Gastroesophageal sphincter (tissue), 4 donors: ENCODE measurements at regions not wholly inside any gene's neighbourhood (a gene's known extent, or its start where the extent isn't known, plus 50 kb on each side); places are given as distances from the start of the nearest gene placed in this dataset.

ENCODE experiments used
- ATAC-seq: fragments of 150-250 bp; one replicate; pipeline ENCODE4 v1.9.1; 2016; ENCODE audit warnings: mild to moderate bottlenecking, moderate library complexity
- H3K27ac ChIP-seq, 4 donors: fragments of 200-600 bp; sonication (generic) in 3 of 4; 1 replicate in 3 of 4; 2 replicates in 1 of 4; pipeline ENCODE4 v1.5.1; 2016 to 2019
- H3K27me3 ChIP-seq: fragments of 200-600 bp; sonication (generic); one replicate; pipeline ENCODE4 v1.5.1; 2019
- H3K36me3 ChIP-seq, 2 donors: fragments of 200-600 bp; sonication (generic); one replicate each; pipeline ENCODE4 v1.5.1; 2019; ENCODE audit warnings: control low read depth in 1 of 2
- H3K4me1 ChIP-seq, 3 donors: fragments of 200-600 bp; sonication (generic); 1 replicate in 2 of 3; 2 replicates in 1 of 3; pipeline ENCODE4 v1.5.1; 2016 to 2019; ENCODE audit warnings: control low read depth in 2 of 3
- H3K4me3 ChIP-seq, 2 donors: fragments of 200-600 bp; sonication (generic); one replicate each; pipeline ENCODE4 v1.5.1; 2019; ENCODE audit warnings: mild to moderate bottlenecking in 1 of 2, moderate library complexity in 1 of 2
- H3K9me3 ChIP-seq, 3 donors: fragments of 200-600 bp; sonication (generic); one replicate each; pipeline ENCODE4 v1.5.1; 2017 to 2019; ENCODE audit warnings: control low read depth in 2 of 3
- CTCF ChIP-seq, 4 experiments: fragments of 200-600 bp in 2 of 4; fragments of 450-650 bp in 2 of 4; sonication (generic) in 1 of 4; IDR thresholded peaks; one replicate each; pipeline ENCODE4 v1.5.1; 2017 to 2019; ENCODE audit warnings: antibody characterized with exemption in 4 of 4, mild to moderate bottlenecking in 2 of 4, moderate library complexity in 2 of 4
- EP300 ChIP-seq: sonication (generic); formaldehyde crosslinking; IDR thresholded peaks from one replicate; pipeline ENCODE4 v1.6.1; 2017; ENCODE audit warnings: antibody characterized with exemption, mild to moderate bottlenecking
- POLR2A ChIP-seq, 2 donors: fragments of 450-650 bp; IDR thresholded peaks; one replicate each; pipeline ENCODE4 v1.6.1; 2017; ENCODE audit warnings: antibody characterized with exemption in 2 of 2, mild to moderate bottlenecking in 2 of 2, moderate library complexity in 1 of 2
- POLR2AphosphoS5 ChIP-seq: sonication (generic); formaldehyde crosslinking; IDR thresholded peaks from one replicate; pipeline ENCODE4 v1.6.1; 2017; ENCODE audit warnings: antibody characterized with exemption
- WGBS, 2 donors: methylation state at CpG; one replicate each; pipeline ENCODE4 v1.1.5; 2018; ENCODE audit warnings: low coverage in 1 of 2; 5-methylcytosine and 5-hydroxymethylcytosine counted together

- 66 to 76% methylated on average over 2 of the region's 2 CpGs for WGBS, 2 donors
- Histone ChIP-seq H3K27me3 (no peaks in the 10 kb centered on the region), H3K9me3 (no peaks in the 10 kb centered on the region), H3K36me3 (no peaks in the 10 kb centered on the region), H3K4me3 (no peak overlapping the region), H3K4me1 (no peaks in the 10 kb centered on the region), H3K27ac (no peak overlapping the region)
- ATAC-seq = no peak
- TF ChIP-seq EP300 (no peak), POLR2AphosphoS5 (no peak), POLR2A (IDR thresholded peaks at IDR 0.05) (no peak), CTCF (IDR thresholded peaks at IDR 0.05) (no peak)
Observed at GRCh38 chr2:185128996-185129395, 530.7 kb downstream of the ZNF804A start.

DNA sequence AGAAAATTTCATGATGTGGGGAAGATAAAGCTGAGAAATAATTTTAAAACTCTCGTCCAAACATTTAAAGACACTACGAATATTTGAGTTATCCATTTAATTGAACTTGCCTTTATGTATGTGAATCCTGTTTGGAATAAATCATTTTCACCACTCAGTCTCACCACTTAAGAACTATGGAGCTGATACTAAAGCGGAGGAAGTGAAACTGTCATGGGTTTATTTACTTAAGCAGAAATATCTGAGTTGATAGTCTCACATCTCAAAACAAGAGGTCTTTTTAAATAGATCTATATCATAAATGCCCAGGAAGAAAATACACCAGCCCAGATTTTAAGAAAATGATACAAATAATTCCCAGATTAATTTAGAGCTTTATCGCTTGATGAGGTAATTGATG, 532.4 kb downstream of the ZNF804A start:
- Histone ChIP-seq H3K4me3 (no peak overlapping the region), H3K27me3 (no peaks in the 10 kb centered on the region), H3K27ac (no peak overlapping the region), H3K36me3 (no peaks in the 10 kb centered on the region), H3K4me1 (no peaks in the 10 kb centered on the region), H3K9me3 (no peaks in the 10 kb centered on the region)
- ATAC-seq = no peak
- 45 to 85% methylated on average over 4 of the region's 4 CpGs for WGBS, 2 donors
- TF ChIP-seq POLR2AphosphoS5 (no peak), CTCF (IDR thresholded peaks at IDR 0.05) (no peak), POLR2A (IDR thresholded peaks at IDR 0.05) (no peak), EP300 (no peak)

DNA sequence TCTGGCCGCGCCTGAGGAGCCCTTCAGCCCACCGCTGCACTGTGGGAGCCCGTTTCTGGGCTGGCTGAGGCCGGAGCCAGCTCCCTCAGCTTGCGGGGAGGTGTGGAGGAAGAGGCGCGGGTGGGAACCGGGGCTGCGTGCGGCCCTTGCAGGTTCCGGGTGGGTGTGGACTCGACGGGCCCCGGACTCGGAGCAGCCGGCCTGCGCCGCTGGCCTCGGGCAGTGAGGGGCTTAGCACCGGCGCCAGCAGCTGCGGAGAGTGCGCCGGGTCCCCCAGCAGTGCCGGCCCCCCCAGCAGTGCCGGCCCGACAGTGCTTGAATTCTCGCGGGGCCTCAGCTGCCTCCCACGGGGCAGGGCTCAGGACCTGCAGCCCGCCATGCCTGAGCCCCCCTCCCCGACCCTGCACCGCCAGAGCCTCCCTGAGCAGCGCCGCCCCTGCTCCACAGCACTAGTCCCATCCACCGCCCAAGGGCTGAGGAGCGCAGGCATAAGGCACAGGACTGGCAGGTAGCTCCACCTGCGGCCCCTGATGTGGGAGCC, 534.2 kb downstream of the ZNF804A start:
- no peaks in the 10 kb centered on the region for H3K9me3 ChIP-seq
- H3K4me1 ChIP-seq = no peaks in the 10 kb centered on the region
- no peaks in the 10 kb centered on the region for H3K36me3 ChIP-seq
- no peaks in the 10 kb centered on the region for H3K27me3 ChIP-seq
- no peak for ATAC-seq
- 73% methylated on average over 3 of the region's 39 CpGs; no CpG with 5 or more reads in 1 of the 2 donors for WGBS, 2 donors
- no peak overlapping the region for H3K27ac ChIP-seq
- no peak for TF ChIP-seq EP300
- TF ChIP-seq POLR2A (IDR thresholded peaks at IDR 0.05) = no peak
- TF ChIP-seq CTCF (IDR thresholded peaks at IDR 0.05) = no peak
- TF ChIP-seq POLR2AphosphoS5 = no peak
- no peak overlapping the region for H3K4me3 ChIP-seq

GRCh38 chr2:185137700-185138099, 539.4 kb downstream of the ZNF804A start:
- H3K36me3 ChIP-seq = no peaks in the 10 kb centered on the region
- H3K27me3 ChIP-seq = no peaks in the 10 kb centered on the region
- TF ChIP-seq EP300 (no peak), CTCF (IDR thresholded peaks at IDR 0.05) (no peak), POLR2A (IDR thresholded peaks at IDR 0.05) (no peak), POLR2AphosphoS5 (no peak)
- H3K27ac ChIP-seq = no peak overlapping the region
- H3K4me1 ChIP-seq = no peaks in the 10 kb centered on the region
- H3K4me3 ChIP-seq = no peak overlapping the region
- no peak for ATAC-seq
- H3K9me3 ChIP-seq = no peaks in the 10 kb centered on the region

DNA sequence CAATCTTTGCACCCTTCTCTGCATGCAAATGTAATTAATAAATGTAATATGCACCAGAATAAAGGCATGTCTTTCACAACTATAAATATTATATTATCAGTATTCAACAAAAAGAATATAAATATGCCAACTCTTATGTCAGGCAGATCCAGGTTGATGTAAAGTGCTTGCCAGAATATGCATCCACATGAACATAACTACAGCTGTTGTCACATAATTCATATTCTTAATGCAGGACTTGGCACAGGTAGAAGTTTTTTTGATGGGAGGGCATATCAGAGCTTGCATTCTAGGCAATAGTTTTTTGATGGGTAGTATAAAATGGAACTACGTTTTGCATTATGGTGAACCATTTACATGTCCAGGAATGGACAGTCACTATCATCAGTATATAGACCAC, 544.3 kb downstream of the ZNF804A start:
- no peaks in the 10 kb centered on the region for H3K36me3 ChIP-seq
- H3K9me3 ChIP-seq = no peaks in the 10 kb centered on the region
- H3K27ac ChIP-seq = no peak overlapping the region
- H3K27me3 ChIP-seq = no peaks in the 10 kb centered on the region
- no peaks in the 10 kb centered on the region for H3K4me1 ChIP-seq
- no peak for ATAC-seq
- TF ChIP-seq POLR2A (IDR thresholded peaks at IDR 0.05) (no peak), POLR2AphosphoS5 (no peak), EP300 (no peak), CTCF (IDR thresholded peaks at IDR 0.05) (no peak)
- 44 to 75% methylated on average over 1 of the region's 1 CpG for WGBS, 2 donors
- no peak overlapping the region for H3K4me3 ChIP-seq
